ENCODE measurements at regions not wholly inside any gene's neighbourhood (a gene's known extent, or its start where the extent isn't known, plus 50 kb on each side); places are given as distances from the start of the nearest gene placed in this dataset.
"Not testable (repeated sequence)": the region's sequence is repeated elsewhere in the genome, so short reads cannot be mapped to it uniquely, and the experiment has no call there.

GRCh38 chr11:47928426-47928825 lies 51.9 kb upstream of the PTPRJ start:
- no peak for DNase-seq

- DNase-seq, result no peak
Measured at GRCh38 chr11:47924184-47924691, 56.1 kb upstream of the PTPRJ start.

- no peak for DNase-seq
Measured at GRCh38 chr11:47923667-47924066, 56.7 kb upstream of the PTPRJ start.

- DNase-seq, result not testable (repeated sequence)
Measured at GRCh38 chr11:47921080-47921555, 59.2 kb upstream of the PTPRJ start.

GRCh38 chr11:47918882-47919495 lies 61.4 kb upstream of the PTPRJ start:
- DNase-seq, result peak; percentile 51

GRCh38 chr11:47918370-47918690 lies 62.0 kb upstream of the PTPRJ start:
- no peak for DNase-seq

- no peak for DNase-seq
Measured at GRCh38 chr11:47917599-47918369, 62.6 kb upstream of the PTPRJ start.

GRCh38 chr11:47916361-47916841 lies 64.0 kb upstream of the PTPRJ start:
- DNase-seq, result no peak

GRCh38 chr11:47915783-47916182 lies 64.6 kb upstream of the PTPRJ start:
- DNase-seq, result no peak

- DNase-seq, result no peak
Measured at GRCh38 chr11:47915374-47915773, 65.0 kb upstream of the PTPRJ start.

- no peak for DNase-seq
Measured at GRCh38 chr11:47914743-47915142, 65.6 kb upstream of the PTPRJ start.

- no peak for DNase-seq
Measured at GRCh38 chr11:47913529-47914244, 65.5 kb upstream of the NUP160 start.

- no peak for DNase-seq
Measured at GRCh38 chr11:47912843-47913437, 64.8 kb upstream of the NUP160 start.

- no peak for DNase-seq
Measured at GRCh38 chr11:47911149-47911548, 63.0 kb upstream of the NUP160 start.

- DNase-seq, result no peak
Measured at GRCh38 chr11:47908198-47908597, 60.0 kb upstream of the NUP160 start.

- DNase-seq, result no peak
Measured at GRCh38 chr11:47907499-47907898, 59.3 kb upstream of the NUP160 start.

- no peak for DNase-seq
Measured at GRCh38 chr11:47906066-47906465, 57.9 kb upstream of the NUP160 start.

GRCh38 chr11:47905358-47906059 lies 57.4 kb upstream of the NUP160 start:
- DNase-seq, result no peak

- no peak for DNase-seq
Measured at GRCh38 chr11:47904808-47905207, 56.7 kb upstream of the NUP160 start.

GRCh38 chr11:47904048-47904447 lies 55.9 kb upstream of the NUP160 start:
- no peak for DNase-seq

- DNase-seq, result no peak
Measured at GRCh38 chr11:47899801-47900200, 51.7 kb upstream of the NUP160 start.
